ENCODE measurements at regions not wholly inside any gene's neighbourhood (a gene's known extent, or its start where the extent isn't known, plus 50 kb on each side); places are given as distances from the start of the nearest gene placed in this dataset.

DNA sequence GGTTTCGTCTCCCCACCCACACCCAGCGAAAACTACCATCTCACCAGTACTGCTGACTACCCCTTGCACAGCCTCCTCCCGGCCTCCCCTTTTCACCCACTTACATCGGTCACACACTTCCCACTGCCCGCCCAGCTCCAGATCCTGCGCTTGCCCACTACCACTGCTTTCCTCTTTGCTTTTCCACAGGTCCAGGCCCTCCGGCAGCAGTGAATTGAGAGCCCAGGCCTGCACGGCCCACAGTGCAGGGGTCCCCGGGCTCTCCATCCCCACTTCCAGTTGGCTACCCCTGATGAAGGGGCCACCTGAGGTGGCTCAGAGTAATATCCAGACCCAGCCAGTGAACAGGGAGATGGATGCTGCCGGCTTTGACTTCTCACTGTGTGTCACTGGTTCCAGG, 120.2 kb upstream of the FSTL4 start:
- H3K27ac ChIP-seq (ENCODE audit: low read depth, low read length): no peak overlapping the region
- H3K27me3 ChIP-seq (replicated peaks in 1 of 4; ENCODE audit: control insufficient read depth in 3 of 4, extremely low read depth in 1 of 4, insufficient read depth in 3 of 4, low read length in 3 of 4): no peaks in the 10 kb centered on the region
- H3K36me3 ChIP-seq (ENCODE audit: control insufficient read depth in 2 of 4, insufficient read depth in 4 of 4, low read length in 3 of 4): no peaks in the 10 kb centered on the region
- H2BK120ac ChIP-seq (replicated peaks; ENCODE audit: low read depth, low read length): no peak overlapping the region
- H4K5ac ChIP-seq (ENCODE audit: insufficient read length, low read depth, low read length): no peak overlapping the region
- ChIA-PET CTCF (ENCODE audit: partially characterized antibody) (no interaction called here), POLR2A (ENCODE audit: partially characterized antibody) (no interaction called here)
- no peak overlapping the region for H4K8ac ChIP-seq (ENCODE audit: extremely low read depth, insufficient read depth, low read length)
- H2BK15ac ChIP-seq (ENCODE audit: low read length): no peak overlapping the region
- no peak overlapping the region for H3K9ac ChIP-seq (replicated peaks in 1 of 4; ENCODE audit: extremely low read depth in 1 of 4, low read depth in 3 of 4, low read length in 3 of 4)
- H3K4ac ChIP-seq (replicated peaks; ENCODE audit: insufficient read length, low read depth, low read length): no peak overlapping the region
- WGBS, 2 experiments (ENCODE audit: extremely low coverage in 1 of 2, insufficient coverage in 1 of 2, insufficient read length in 1 of 2, insufficient replicate concordance in 2 of 2, low coverage in 1 of 2, low lambda C conversion rate in 2 of 2, missing lambda C conversion rate in 1 of 2): 86% methylated on average over 10 of the region's 10 CpGs; no CpG with 5 or more reads in 1 of the 2 experiments
- H2BK20ac ChIP-seq (ENCODE audit: low read length): no peak overlapping the region
- FAIRE-seq: no peak
- no peak overlapping the region for H4K91ac ChIP-seq (replicated peaks; ENCODE audit: insufficient read length, low read length)
- H2AK5ac ChIP-seq (ENCODE audit: low read depth, low read length): no peak overlapping the region
- no peak overlapping the region for H3K23ac ChIP-seq (ENCODE audit: insufficient read length)
- no peak overlapping the region for H3K18ac ChIP-seq (ENCODE audit: extremely low read depth, low read length)
- H2AFZ ChIP-seq (ENCODE audit: low read length): no peak overlapping the region
- no peaks in the 10 kb centered on the region for H3K4me1 ChIP-seq (replicated peaks in 1 of 4; ENCODE audit: control insufficient read depth in 3 of 4, insufficient read depth in 4 of 4, low read length in 3 of 4)
- peaks cover 0 to 8% of the 10 kb centered on the region in 2 experiments; a peak in 1 of 4 replicates for H3K9me3 ChIP-seq (ENCODE audit: insufficient read depth in 2 of 2, low read depth in 1 of 2, low read length in 1 of 2)
- H3K56ac ChIP-seq (replicated peaks; ENCODE audit: insufficient read length, low read depth, low read length): no peak overlapping the region
- no peak overlapping the region for H3K4me3 ChIP-seq (ENCODE audit: extremely low read depth in 1 of 4, insufficient read depth in 2 of 4, low read depth in 3 of 4, low read length in 4 of 4)
- H3K79me2 ChIP-seq (ENCODE audit: control insufficient read depth in 1 of 2, insufficient read depth in 2 of 2, low read length in 2 of 2): no peaks in the 10 kb centered on the region
- H4K20me1 ChIP-seq (replicated peaks in 1 of 2; ENCODE audit: control insufficient read depth in 1 of 2, insufficient read depth in 2 of 2, low read length in 2 of 2): no peaks in the 10 kb centered on the region
- no peak overlapping the region for H3K4me2 ChIP-seq (ENCODE audit: insufficient read depth in 1 of 2, low read depth in 2 of 2, low read length in 2 of 2)
- DNase-seq (ENCODE audit: low read depth in 1 of 2, low spot score in 2 of 2): no peak
- no peak overlapping the region for H2BK5ac ChIP-seq (ENCODE audit: low read depth, low read length)
- H3K79me1 ChIP-seq (ENCODE audit: low read depth, low read length): no peaks in the 10 kb centered on the region
- no peaks in the 10 kb centered on the region for H3K23me2 ChIP-seq (ENCODE audit: low read depth, low read length)
- H2BK12ac ChIP-seq (ENCODE audit: low read depth, low read length): no peak overlapping the region
- no peak overlapping the region for H3K14ac ChIP-seq (ENCODE audit: insufficient read length)
- TF ChIP-seq SIRT6 (IDR thresholded peaks at IDR 0.05; ENCODE audit: low read length) (no peak), FOSL1 (IDR thresholded peaks at IDR 0.05; ENCODE audit: insufficient read depth, low read depth, low read length) (no peak), RBBP5 (IDR thresholded peaks at IDR 0.05; ENCODE audit: borderline replicate concordance, low read depth, low read length) (no peak), TAF7 (optimal IDR thresholded peaks at IDR 0.05; ENCODE audit: borderline replicate concordance, low read depth, low read length) (no peak), SP2 (IDR thresholded peaks at IDR 0.05; ENCODE audit: low read length) (no peak), CBX5 (IDR thresholded peaks at IDR 0.05; ENCODE audit: low read depth, low read length) (no peak), NANOG (IDR thresholded peaks at IDR 0.05; ENCODE audit: insufficient read depth, low read depth, low read length, poor library complexity, severe bottlenecking) (no peak), BCL11A (IDR thresholded peaks at IDR 0.05; ENCODE audit: low read depth in 2 of 2, low read length in 2 of 2) (no peak), SRF (IDR thresholded peaks at IDR 0.05; ENCODE audit: low read depth, low read length) (no peak), CBX8 (IDR thresholded peaks at IDR 0.05; ENCODE audit: borderline replicate concordance, low read depth, low read length) (no peak), SUZ12 (IDR thresholded peaks at IDR 0.05; ENCODE audit: low read length) (no peak), EZH2 (IDR thresholded peaks at IDR 0.05; ENCODE audit: low read depth, low read length, severe bottlenecking) (no peak), BRCA1 (IDR thresholded peaks at IDR 0.05; ENCODE audit: low read depth, low read length) (no peak)
- TF ChIP-seq, protein P1, sequence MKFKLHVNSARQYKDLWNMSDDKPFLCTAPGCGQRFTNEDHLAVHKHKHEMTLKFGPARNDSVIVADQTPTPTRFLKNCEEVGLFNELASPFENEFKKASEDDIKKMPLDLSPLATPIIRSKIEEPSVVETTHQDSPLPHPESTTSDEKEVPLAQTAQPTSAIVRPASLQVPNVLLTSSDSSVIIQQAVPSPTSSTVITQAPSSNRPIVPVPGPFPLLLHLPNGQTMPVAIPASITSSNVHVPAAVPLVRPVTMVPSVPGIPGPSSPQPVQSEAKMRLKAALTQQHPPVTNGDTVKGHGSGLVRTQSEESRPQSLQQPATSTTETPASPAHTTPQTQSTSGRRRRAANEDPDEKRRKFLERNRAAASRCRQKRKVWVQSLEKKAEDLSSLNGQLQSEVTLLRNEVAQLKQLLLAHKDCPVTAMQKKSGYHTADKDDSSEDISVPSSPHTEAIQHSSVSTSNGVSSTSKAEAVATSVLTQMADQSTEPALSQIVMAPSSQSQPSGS (IDR thresholded peaks at IDR 0.05; ENCODE audit: low read length): no peak
